ENCODE measurements at regions not wholly inside any gene's neighbourhood (a gene's known extent, or its start where the extent isn't known, plus 50 kb on each side); places are given as distances from the start of the nearest gene placed in this dataset.

GRCh38 chr22:27615408-27615807, 186.1 kb downstream of the MN1 start:
- Mint-ChIP-seq H3K27ac (no peak overlapping the region), H3K4me1 (peaks cover 19% of the 10 kb centered on the region), H3K4me3 (no peak overlapping the region), H3K36me3 (no peaks in the 10 kb centered on the region), H3K9me3 (no peaks in the 10 kb centered on the region), H3K27me3 (ENCODE audit: low read depth) (peaks cover 4% of the 10 kb centered on the region)
- no peak for DNase-seq (ENCODE audit: low spot score in 2 of 2, unreplicated experiment in 2 of 2)
- TF ChIP-seq CTCF (IDR thresholded peaks at IDR 0.05; ENCODE audit: unreplicated experiment): no peak

DNA sequence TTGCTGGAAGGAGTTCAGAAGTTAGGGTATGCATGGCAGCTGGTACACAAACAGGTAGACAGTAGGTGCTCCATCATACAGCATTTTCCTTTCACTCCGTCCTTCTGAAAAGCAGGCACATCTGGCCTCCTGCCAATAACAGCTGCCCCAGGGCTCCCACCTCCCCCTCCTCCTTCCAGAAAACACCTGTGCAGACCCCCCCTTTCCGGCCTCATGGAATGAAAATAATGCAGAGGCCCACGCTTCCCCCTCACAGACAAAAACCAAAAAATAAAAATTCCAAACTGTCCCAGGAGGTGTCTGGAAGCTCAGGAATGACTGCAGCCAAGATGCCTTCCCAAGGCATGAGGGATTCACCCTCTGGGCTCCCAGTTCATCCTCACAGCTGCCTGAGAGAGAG, 185.5 kb downstream of the MN1 start:
- no peak for TF ChIP-seq CTCF (IDR thresholded peaks at IDR 0.05; ENCODE audit: unreplicated experiment)
- Mint-ChIP-seq H3K36me3 (no peaks in the 10 kb centered on the region), H3K27ac (peak overlapping the region; percentile 76), H3K9me3 (no peaks in the 10 kb centered on the region), H3K4me3 (no peak overlapping the region), H3K4me1 (peaks cover 19% of the 10 kb centered on the region), H3K27me3 (ENCODE audit: low read depth) (peaks cover 9% of the 10 kb centered on the region)
- peak in 1 of 2 experiments; percentile 71 for DNase-seq (ENCODE audit: low spot score in 2 of 2, unreplicated experiment in 2 of 2)

DNA sequence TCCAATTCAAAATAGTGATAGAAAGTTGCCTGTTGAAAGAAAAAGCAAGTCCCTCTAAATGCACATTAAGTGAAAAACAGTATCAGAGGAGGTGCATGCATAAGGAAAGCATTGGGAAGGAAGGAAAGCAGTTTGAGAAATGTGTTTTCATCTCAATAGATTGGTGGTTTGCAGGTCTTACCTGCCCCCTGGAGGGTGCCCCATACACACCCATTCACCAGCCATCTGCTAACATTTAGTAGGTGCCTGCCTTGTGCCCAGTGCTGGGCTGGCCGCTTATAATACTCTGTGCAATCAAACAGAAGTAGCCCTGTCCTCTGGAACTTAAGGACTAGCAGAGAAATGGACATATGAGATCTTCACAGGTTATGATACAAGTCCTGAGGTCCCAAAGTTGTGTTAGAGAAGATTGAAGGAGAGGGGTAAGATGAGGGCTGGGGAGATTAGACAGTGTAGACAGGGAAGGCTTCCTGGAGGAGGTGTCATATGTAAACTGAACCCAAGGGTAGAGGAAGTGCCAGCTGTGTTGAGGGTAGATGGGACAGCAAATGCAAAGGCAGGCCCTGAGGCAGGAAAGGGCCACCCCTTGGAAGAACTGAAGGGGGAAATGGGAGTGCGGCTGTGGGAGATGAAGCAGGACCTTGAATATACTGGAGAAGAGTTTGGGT, 184.2 kb downstream of the MN1 start:
- Mint-ChIP-seq H3K27me3 (ENCODE audit: low read depth) (peaks cover 10% of the 10 kb centered on the region), H3K36me3 (no peaks in the 10 kb centered on the region), H3K4me3 (no peak overlapping the region), H3K27ac (no peak overlapping the region), H3K4me1 (peaks cover 20% of the 10 kb centered on the region), H3K9me3 (no peaks in the 10 kb centered on the region)
- no peak for DNase-seq (ENCODE audit: low spot score in 2 of 2, unreplicated experiment in 2 of 2)
- TF ChIP-seq CTCF (IDR thresholded peaks at IDR 0.05; ENCODE audit: unreplicated experiment): no peak

DNA sequence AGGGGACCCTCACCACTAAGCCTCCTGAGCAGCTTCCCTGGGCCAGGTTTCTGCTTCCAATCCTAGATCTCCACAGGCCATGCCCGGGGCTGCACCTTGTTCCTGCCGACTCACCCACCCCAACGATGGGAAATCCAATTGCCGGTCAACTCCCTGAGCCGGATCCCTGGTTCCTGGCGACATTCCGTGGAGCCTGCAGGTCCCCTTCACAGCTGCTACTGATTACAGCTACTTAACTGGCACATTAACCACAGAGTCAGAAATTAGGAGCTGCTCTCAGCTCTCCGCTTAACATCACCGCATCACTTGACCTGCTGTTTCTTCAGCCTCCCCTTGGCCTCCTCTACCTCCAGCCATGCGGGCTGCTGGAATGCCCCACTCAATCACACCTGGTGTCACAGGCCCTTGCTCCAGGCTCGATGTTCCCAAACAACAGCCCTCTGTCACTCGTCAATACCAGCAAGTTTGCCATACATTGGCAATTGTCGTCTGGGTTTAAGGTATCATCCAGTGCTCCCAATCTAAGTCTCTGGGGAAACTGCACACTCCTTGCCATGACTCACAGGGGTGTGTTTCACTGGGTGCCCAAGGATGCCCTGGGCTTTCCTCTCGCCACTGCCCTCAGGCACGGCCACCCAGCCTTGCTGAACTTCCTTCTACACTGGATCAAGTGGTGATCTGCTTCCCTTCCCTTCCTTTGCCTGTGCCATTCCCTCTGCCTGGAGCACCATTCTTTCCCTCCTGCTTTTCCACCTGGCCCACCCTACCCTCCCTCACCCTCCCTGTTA, 181.0 kb downstream of the MN1 start:
- Mint-ChIP-seq H3K27me3 (ENCODE audit: low read depth) (peaks cover 10% of the 10 kb centered on the region), H3K9me3 (no peaks in the 10 kb centered on the region)

DNA sequence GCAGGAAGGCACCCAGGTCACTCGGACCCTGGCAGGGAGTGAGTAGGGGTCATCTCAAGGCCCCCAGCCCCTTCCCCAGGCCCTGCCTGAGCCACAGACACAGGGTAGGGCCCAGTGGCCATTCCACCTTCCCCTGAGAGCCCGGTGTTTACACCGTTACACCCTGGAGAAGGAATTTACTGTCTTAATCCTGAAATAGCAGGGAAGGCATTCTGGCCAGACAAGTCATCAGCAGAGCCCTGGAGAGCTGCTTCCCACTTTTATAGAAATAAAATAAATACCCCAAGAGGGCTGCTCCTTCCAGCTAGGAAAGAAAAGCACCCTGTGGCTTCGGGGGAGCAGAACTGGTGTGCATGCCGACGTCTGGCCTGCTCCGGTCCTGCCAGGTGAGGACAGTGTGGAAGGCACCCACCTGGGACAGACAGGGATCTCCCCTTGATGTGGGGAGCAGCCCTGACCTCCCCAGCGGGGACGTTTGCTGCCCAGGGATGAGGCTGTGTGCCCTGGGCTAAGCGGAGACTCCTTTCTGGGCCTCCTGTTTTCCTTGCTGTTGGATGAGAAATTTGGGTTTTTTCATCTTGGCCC, 180.0 kb downstream of the MN1 start:
- no peak for DNase-seq (ENCODE audit: low spot score in 2 of 2, unreplicated experiment in 2 of 2)
- Mint-ChIP-seq H3K9me3 (no peaks in the 10 kb centered on the region), H3K4me3 (no peak overlapping the region), H3K36me3 (no peaks in the 10 kb centered on the region), H3K4me1 (peaks cover 7% of the 10 kb centered on the region), H3K27me3 (ENCODE audit: low read depth) (peaks cover 10% of the 10 kb centered on the region), H3K27ac (peak overlapping the region; percentile 57)
- TF ChIP-seq CTCF (IDR thresholded peaks at IDR 0.05; ENCODE audit: unreplicated experiment): no peak

More for the DNA sequence above, 181.0 kb downstream of the MN1 start:
- H3K36me3 Mint-ChIP-seq: no peaks in the 10 kb centered on the region
- peaks cover 15% of the 10 kb centered on the region for H3K4me1 Mint-ChIP-seq
- H3K27ac Mint-ChIP-seq: no peak overlapping the region
- TF ChIP-seq CTCF (IDR thresholded peaks at IDR 0.05; ENCODE audit: unreplicated experiment): no peak
- no peak for DNase-seq (ENCODE audit: low spot score in 2 of 2, unreplicated experiment in 2 of 2)
- H3K4me3 Mint-ChIP-seq: no peak overlapping the region
